ENCODE measurements at regions not wholly inside any gene's neighbourhood (a gene's known extent, or its start where the extent isn't known, plus 50 kb on each side); places are given as distances from the start of the nearest gene placed in this dataset.

GRCh38 chr11:37721485-37721884, 1123.4 kb upstream of the RAG2 start:
- ATAC-seq (no peak), FAIRE-seq (no peak), DNase-seq (ENCODE audit: low read depth in 1 of 2, low spot score in 1 of 2) (no peak)
- ChIA-PET POLR2A (no interaction called here), CTCF (no interaction called here)
- H3K4me3 ChIP-seq: no peak overlapping the region
- H3K27ac ChIP-seq: no peak overlapping the region
- H3K4me2 ChIP-seq: no peak overlapping the region
- H3K9me3 ChIP-seq: no peaks in the 10 kb centered on the region
- TF ChIP-seq HOXB5 (CRISPR knock-in tag; IDR thresholded peaks at IDR 0.05) (no peak), CHD2 (IDR thresholded peaks at IDR 0.05; ENCODE audit: low read length, partially characterized antibody) (no peak), HEYL (CRISPR knock-in tag; IDR thresholded peaks at IDR 0.05) (no peak), EP300 (IDR thresholded peaks at IDR 0.05) (no peak), CTCF (IDR thresholded peaks at IDR 0.05) (no peak), ZC3H11A (IDR thresholded peaks at IDR 0.05) (no peak), POLR2A (IDR thresholded peaks at IDR 0.05; ENCODE audit: low read length) (no peak), CHD4 (IDR thresholded peaks at IDR 0.05; ENCODE audit: borderline replicate concordance) (no peak), RCOR1 (IDR thresholded peaks at IDR 0.05; ENCODE audit: low read depth, low read length) (no peak), TP53 (CRISPR knock-in tag; IDR thresholded peaks at IDR 0.05) (no peak), MAFK (IDR thresholded peaks at IDR 0.05; ENCODE audit: partially characterized antibody) (no peak), CEBPB (IDR thresholded peaks at IDR 0.05) (no peak), EHF (CRISPR knock-in tag; IDR thresholded peaks at IDR 0.05) (no peak), TFCP2L1 (CRISPR knock-in tag; IDR thresholded peaks at IDR 0.05) (no peak), EHMT2 (IDR thresholded peaks at IDR 0.05; ENCODE audit: low read depth) (no peak), FOXS1 (CRISPR knock-in tag; IDR thresholded peaks at IDR 0.05) (no peak), ZFP36 (IDR thresholded peaks at IDR 0.05; ENCODE audit: borderline replicate concordance, partially characterized antibody) (no peak), KDM5A (IDR thresholded peaks at IDR 0.05) (no peak), BCL3 (IDR thresholded peaks at IDR 0.05) (no peak), FOSB (CRISPR knock-in tag; IDR thresholded peaks at IDR 0.05) (no peak)
- WGBS (ENCODE audit: missing lambda C conversion rate): 16% methylated on average over 2 of the region's 2 CpGs
- H3K4me1 ChIP-seq: no peaks in the 10 kb centered on the region

- no peak overlapping the region for H3K27ac ChIP-seq
- H3K4me2 ChIP-seq: no peak overlapping the region
- no peaks in the 10 kb centered on the region for H3K9me3 ChIP-seq
- TF ChIP-seq FOXS1 (CRISPR knock-in tag; IDR thresholded peaks at IDR 0.05): no peak
- TF ChIP-seq USF2 (IDR thresholded peaks at IDR 0.05): no peak
- TF ChIP-seq ZNF302 (CRISPR knock-in tag; IDR thresholded peaks at IDR 0.05): no peak
- no peak for TF ChIP-seq JUNB (IDR thresholded peaks at IDR 0.05)
- no peak for TF ChIP-seq ATOH8 (CRISPR knock-in tag; IDR thresholded peaks at IDR 0.05; ENCODE audit: low read depth)
- TF ChIP-seq CHD4 (IDR thresholded peaks at IDR 0.05; ENCODE audit: borderline replicate concordance): no peak
- TF ChIP-seq RCOR1 (IDR thresholded peaks at IDR 0.05; ENCODE audit: low read depth, low read length): no peak
- TF ChIP-seq EP300 (IDR thresholded peaks at IDR 0.05): no peak
- 0% methylated on average over 1 of the region's 1 CpG for WGBS (ENCODE audit: missing lambda C conversion rate)
- POLR2A ChIA-PET: no interaction called here
- ATAC-seq: no peak
- no peak for DNase-seq (ENCODE audit: low read depth in 1 of 2, low spot score in 1 of 2)
- no peak overlapping the region for H3K4me3 ChIP-seq
- H3K4me1 ChIP-seq: no peaks in the 10 kb centered on the region
- CTCF ChIA-PET: no interaction called here
- no peak for FAIRE-seq
Observed at GRCh38 chr11:37718431-37718999, 1120.5 kb upstream of the RAG2 start.
